Uterus (tissue), 3 donors: ENCODE measurements at regions not wholly inside any gene's neighbourhood (a gene's known extent, or its start where the extent isn't known, plus 50 kb on each side); places are given as distances from the start of the nearest gene placed in this dataset.

Experiments used
- DNase-seq, 2 donors: peaks; one replicate each; pipeline ENCODE4 v3.0.0-alpha.2; 2019 to 2020
- H3K27ac ChIP-seq, 2 donors: fragments of 200-600 bp; sonication (generic); 1 replicate in 1 of 2; 2 replicates in 1 of 2; pipeline ENCODE4 v1.5.1; 2016 to 2018
- H3K27me3 ChIP-seq, 2 donors: fragments of 200-600 bp; sonication (generic); one replicate each; pipeline ENCODE4 v1.5.1; 2018 to 2019; ENCODE audit warnings: control low read depth in 1 of 2
- H3K36me3 ChIP-seq, 2 donors: fragments of 200-600 bp; sonication (generic); one replicate each; pipeline ENCODE4 v1.5.1; 2019; ENCODE audit warnings: control low read depth in 1 of 2
- H3K4me1 ChIP-seq, 2 donors: fragments of 200-600 bp; sonication (generic); one replicate each; pipeline ENCODE4 v1.5.1; 2018 to 2019; ENCODE audit warnings: control low read depth in 1 of 2
- H3K4me3 ChIP-seq, 2 donors: fragments of 200-600 bp; sonication (generic); 1 replicate in 1 of 2; 2 replicates in 1 of 2; pipeline ENCODE4 v1.5.1; 2018 to 2019; ENCODE audit warnings: mild to moderate bottlenecking in 1 of 2
- H3K9me3 ChIP-seq, 2 donors: fragments of 200-600 bp; sonication (generic); one replicate each; pipeline ENCODE4 v1.5.1; 2019; ENCODE audit warnings: control low read depth in 1 of 2
- POLR2A ChIP-seq, 2 donors: fragments of 450-650 bp; IDR thresholded peaks; one replicate each; pipeline ENCODE4 v1.6.1; 2016; ENCODE audit warnings: antibody characterized with exemption in 2 of 2, mild to moderate bottlenecking in 1 of 2, moderate library complexity in 1 of 2
- intact Hi-C: fragments of 100-400 bp; cut with DNase I; formaldehyde crosslinking; loops from one replicate; pipeline ENCODE4 v1.15.1; 2023; ENCODE audit warnings: low total_unique reads
- TF ChIP-seq, protein P1 (sequence below), 4 experiments: fragments of 200-600 bp in 2 of 4; fragments of 450-650 bp in 2 of 4; sonication (generic) in 2 of 4; IDR thresholded peaks; one replicate each; pipeline ENCODE4 v1.5.1; 2016 to 2019; ENCODE audit warnings: antibody characterized with exemption in 4 of 4, mild to moderate bottlenecking in 2 of 4, moderate library complexity in 1 of 4
- donor health status: DM: yes; HTN: yes; CAD: no.

DNA sequence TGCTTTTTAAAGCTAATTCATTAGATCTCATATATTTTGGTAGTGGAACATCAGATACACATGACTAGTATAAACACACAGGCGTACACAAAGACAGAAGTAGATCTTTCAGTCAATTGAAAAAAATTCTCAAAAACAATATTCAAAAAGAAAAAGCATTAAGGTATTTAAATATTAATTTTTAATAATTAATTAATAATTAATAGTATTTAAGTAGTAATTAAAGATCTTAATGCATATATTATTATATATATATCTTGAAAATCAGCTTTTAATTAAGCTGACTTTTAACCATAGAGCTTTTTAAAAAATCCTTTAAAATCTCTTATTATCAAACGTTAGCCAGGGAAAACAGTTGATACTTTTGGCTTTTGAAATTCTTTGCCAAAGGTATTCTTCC is 489.4 kb upstream of the PCDH20 start:
- Histone ChIP-seq H3K9me3 (no peaks in the 10 kb centered on the region), H3K27ac (no peak overlapping the region), H3K36me3 (no peaks in the 10 kb centered on the region), H3K27me3 (no peaks in the 10 kb centered on the region), H3K4me3 (no peak overlapping the region), H3K4me1 (no peaks in the 10 kb centered on the region)
- DNase-seq = no peak
- no peak for TF ChIP-seq POLR2A (IDR thresholded peaks at IDR 0.05)
- TF ChIP-seq, protein P1, sequence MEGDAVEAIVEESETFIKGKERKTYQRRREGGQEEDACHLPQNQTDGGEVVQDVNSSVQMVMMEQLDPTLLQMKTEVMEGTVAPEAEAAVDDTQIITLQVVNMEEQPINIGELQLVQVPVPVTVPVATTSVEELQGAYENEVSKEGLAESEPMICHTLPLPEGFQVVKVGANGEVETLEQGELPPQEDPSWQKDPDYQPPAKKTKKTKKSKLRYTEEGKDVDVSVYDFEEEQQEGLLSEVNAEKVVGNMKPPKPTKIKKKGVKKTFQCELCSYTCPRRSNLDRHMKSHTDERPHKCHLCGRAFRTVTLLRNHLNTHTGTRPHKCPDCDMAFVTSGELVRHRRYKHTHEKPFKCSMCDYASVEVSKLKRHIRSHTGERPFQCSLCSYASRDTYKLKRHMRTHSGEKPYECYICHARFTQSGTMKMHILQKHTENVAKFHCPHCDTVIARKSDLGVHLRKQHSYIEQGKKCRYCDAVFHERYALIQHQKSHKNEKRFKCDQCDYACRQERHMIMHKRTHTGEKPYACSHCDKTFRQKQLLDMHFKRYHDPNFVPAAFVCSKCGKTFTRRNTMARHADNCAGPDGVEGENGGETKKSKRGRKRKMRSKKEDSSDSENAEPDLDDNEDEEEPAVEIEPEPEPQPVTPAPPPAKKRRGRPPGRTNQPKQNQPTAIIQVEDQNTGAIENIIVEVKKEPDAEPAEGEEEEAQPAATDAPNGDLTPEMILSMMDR (IDR thresholded peaks at IDR 0.05) = no peak
- intact Hi-C loops = no loop called here

DNA sequence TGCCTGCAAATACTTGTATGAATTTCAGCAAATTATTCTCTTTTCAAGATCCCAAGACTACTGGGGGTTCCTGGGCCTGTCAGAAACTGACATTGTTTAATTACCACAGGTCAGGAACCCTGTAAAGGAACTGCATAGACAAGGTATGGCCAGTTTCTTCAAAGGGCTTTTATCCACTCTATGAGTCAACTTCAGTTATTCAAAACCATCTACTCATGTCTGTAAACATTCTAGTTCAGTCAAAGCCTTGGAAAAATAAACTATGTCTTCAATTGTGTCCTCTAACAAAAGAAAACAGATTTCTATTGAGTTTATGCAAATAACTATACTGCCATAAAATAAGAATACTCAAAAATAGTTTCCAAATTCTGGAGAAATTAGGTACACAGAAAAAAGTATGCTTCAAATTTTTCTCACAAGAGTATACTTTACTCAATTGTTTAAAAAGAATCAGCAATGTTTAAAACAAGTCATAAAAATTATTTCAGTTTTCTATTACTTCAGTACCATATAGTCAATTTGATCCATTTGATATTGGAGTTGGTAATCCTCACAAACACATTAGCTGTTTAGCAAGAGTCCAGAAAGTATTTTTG is 486.4 kb upstream of the PCDH20 start:
- TF ChIP-seq POLR2A (IDR thresholded peaks at IDR 0.05) = no peak
- TF ChIP-seq, protein P1 (IDR thresholded peaks at IDR 0.05) = no peak
- H3K9me3 ChIP-seq = no peaks in the 10 kb centered on the region
- intact Hi-C loops = no loop called here

DNA sequence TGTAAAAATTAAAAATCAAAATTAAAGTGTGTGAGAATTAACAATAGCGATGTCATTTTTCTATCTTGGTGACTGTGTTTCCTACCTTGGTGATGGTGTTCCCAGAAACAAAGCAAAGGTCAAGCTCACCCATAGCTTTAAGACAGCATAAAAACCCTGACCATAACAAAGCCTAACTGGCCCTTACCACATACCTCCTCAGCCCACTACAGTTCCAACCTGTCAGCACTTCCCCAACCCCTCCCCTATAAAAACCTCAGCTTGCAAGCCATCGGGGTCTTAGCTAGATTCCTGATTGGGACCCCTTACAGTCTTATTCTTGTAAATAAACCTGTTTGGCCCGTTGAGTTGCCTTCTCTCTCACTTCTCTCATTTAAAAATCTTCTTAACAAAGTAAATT is 484.4 kb upstream of the PCDH20 start:
- H3K4me1 ChIP-seq = no peaks in the 10 kb centered on the region
- TF ChIP-seq, protein P1 (IDR thresholded peaks at IDR 0.05) = no peak
- TF ChIP-seq POLR2A (IDR thresholded peaks at IDR 0.05) = no peak
- no peaks in the 10 kb centered on the region for H3K27me3 ChIP-seq
- H3K4me3 ChIP-seq = no peak overlapping the region
- intact Hi-C loops = no loop called here
- no peak for DNase-seq
- H3K9me3 ChIP-seq = no peaks in the 10 kb centered on the region
- H3K27ac ChIP-seq = no peak overlapping the region
- no peaks in the 10 kb centered on the region for H3K36me3 ChIP-seq

More for the DNA sequence above, 486.4 kb upstream of the PCDH20 start:
- DNase-seq = no peak
- H3K27me3 ChIP-seq = no peaks in the 10 kb centered on the region
- H3K4me3 ChIP-seq = no peak overlapping the region
- H3K4me1 ChIP-seq = no peaks in the 10 kb centered on the region
- no peak overlapping the region for H3K27ac ChIP-seq
- H3K36me3 ChIP-seq = no peaks in the 10 kb centered on the region

DNA sequence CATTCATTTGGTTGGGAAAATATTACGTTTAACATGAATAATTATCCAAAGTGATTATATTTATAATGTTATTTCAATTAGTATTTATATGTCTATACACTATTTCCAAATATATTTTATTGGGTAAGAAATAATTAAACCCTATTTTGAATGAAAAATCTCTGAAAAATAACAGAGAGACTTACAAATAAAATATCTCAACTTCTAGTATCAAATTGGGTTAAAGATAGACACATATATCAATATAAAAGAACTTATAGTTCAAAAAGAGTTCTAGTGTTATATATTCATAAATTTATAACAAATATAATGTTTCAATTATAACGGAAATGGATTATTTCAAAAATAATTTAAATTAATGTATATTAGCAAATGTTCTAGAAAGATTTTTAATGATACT is 482.6 kb upstream of the PCDH20 start:
- intact Hi-C loops = no loop called here
- Histone ChIP-seq H3K27ac (no peak overlapping the region), H3K4me3 (no peak overlapping the region), H3K4me1 (no peaks in the 10 kb centered on the region), H3K36me3 (no peaks in the 10 kb centered on the region), H3K9me3 (no peaks in the 10 kb centered on the region), H3K27me3 (no peaks in the 10 kb centered on the region)
- no peak for DNase-seq
- no peak for TF ChIP-seq POLR2A (IDR thresholded peaks at IDR 0.05)
- TF ChIP-seq, protein P1 (IDR thresholded peaks at IDR 0.05) = no peak

DNA sequence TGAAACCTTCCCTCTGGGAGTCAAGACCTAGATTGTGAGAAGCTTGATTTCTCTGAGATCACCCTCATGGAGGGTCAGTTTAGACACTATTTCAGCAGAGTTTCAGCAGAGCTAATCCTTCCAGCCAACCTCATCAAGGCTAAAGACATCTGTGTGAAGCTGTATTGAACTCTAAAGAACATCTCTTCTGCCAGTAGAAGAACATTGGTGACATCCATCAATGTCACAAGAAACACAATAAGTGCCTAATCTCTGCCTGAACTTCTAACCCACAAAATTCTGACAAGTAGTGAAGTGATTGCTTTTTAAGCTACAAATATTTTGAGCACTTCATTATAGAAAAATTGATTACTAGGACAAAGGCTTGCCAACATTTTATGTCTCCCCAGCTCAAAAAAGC is 475.8 kb upstream of the PCDH20 start:
- TF ChIP-seq POLR2A (IDR thresholded peaks at IDR 0.05) = no peak
- TF ChIP-seq, protein P1 (IDR thresholded peaks at IDR 0.05) = no peak
- no peak for DNase-seq
- Histone ChIP-seq H3K27me3 (no peaks in the 10 kb centered on the region), H3K27ac (no peak overlapping the region), H3K4me1 (no peaks in the 10 kb centered on the region), H3K9me3 (no peaks in the 10 kb centered on the region), H3K36me3 (no peaks in the 10 kb centered on the region), H3K4me3 (no peak overlapping the region)
- intact Hi-C loops = no loop called here
